ENCODE measurements at regions not wholly inside any gene's neighbourhood (a gene's known extent, or its start where the extent isn't known, plus 50 kb on each side); places are given as distances from the start of the nearest gene placed in this dataset.

DNA sequence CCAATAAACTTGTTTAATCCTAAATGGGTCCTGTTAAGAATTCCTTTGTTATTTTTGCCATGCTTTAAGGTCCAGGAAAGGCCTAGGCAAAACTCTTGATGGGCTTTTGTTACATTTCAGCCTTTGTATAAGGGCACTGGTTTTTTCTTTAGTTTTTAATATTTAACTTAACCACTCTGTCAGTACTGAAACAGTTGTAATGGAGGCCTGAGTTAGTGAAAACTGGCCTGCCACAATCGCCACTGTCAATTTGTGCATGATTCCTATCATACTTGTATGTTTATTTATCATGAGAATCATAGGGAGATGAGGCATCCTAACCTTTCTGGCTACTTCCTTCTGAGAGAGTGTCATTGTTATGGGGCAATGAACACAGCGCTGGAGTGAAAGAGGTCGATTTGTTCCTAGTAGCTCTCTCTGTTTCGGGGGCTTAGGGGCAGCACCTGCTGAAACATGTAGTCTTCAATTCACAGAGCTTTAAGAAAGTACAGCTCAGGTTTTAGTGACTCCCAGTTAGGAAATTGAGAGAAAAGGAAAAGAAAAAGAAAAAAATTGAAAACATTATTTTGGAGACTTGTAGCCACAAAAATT lies 393.8 kb upstream of the FSTL5 start:
- H3K4me3 ChIP-seq, result no peak overlapping the region
- no peaks in the 10 kb centered on the region for H3K9me3 ChIP-seq
- TF ChIP-seq POLR2A (IDR thresholded peaks at IDR 0.05) (no peak), POLR2AphosphoS5 (IDR thresholded peaks at IDR 0.05; ENCODE audit: insufficient read depth in 1 of 2, low read depth in 1 of 2) (no peak)
- TF ChIP-seq, protein P1, sequence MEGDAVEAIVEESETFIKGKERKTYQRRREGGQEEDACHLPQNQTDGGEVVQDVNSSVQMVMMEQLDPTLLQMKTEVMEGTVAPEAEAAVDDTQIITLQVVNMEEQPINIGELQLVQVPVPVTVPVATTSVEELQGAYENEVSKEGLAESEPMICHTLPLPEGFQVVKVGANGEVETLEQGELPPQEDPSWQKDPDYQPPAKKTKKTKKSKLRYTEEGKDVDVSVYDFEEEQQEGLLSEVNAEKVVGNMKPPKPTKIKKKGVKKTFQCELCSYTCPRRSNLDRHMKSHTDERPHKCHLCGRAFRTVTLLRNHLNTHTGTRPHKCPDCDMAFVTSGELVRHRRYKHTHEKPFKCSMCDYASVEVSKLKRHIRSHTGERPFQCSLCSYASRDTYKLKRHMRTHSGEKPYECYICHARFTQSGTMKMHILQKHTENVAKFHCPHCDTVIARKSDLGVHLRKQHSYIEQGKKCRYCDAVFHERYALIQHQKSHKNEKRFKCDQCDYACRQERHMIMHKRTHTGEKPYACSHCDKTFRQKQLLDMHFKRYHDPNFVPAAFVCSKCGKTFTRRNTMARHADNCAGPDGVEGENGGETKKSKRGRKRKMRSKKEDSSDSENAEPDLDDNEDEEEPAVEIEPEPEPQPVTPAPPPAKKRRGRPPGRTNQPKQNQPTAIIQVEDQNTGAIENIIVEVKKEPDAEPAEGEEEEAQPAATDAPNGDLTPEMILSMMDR (IDR thresholded peaks at IDR 0.05), result no peak
- H3K27me3 ChIP-seq, result no peaks in the 10 kb centered on the region
- no peak for DNase-seq (ENCODE audit: extremely low spot score in 2 of 2)
- intact Hi-C loops (cut with DNase I), result no loop called here
- H3K36me3 ChIP-seq, result no peaks in the 10 kb centered on the region
- H3K4me1 ChIP-seq, result no peaks in the 10 kb centered on the region
- no peak overlapping the region for H3K27ac ChIP-seq

DNA sequence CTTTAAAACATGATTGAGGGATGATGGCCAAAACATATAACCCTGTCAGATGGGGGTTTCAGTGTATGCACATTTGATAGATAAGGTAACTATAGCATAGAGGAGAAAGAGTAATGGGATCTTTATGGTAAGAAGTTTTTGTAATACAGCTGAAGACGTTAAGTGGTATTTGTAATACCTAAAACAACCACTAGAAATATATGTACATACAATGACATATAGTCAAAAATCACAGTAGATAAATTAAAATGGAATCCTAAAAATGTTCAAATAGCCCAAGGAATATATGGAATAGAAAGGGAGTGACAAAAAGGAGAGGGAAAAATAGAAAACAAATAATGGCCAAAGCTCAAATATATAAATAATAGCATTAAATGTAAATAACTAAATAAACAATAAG lies 371.3 kb upstream of the FSTL5 start:
- TF ChIP-seq POLR2A (IDR thresholded peaks at IDR 0.05) (no peak), POLR2AphosphoS5 (IDR thresholded peaks at IDR 0.05; ENCODE audit: insufficient read depth in 1 of 2, low read depth in 1 of 2) (no peak)
- TF ChIP-seq, protein P1 (IDR thresholded peaks at IDR 0.05), result no peak
- no peaks in the 10 kb centered on the region for H3K9me3 ChIP-seq
- H3K27me3 ChIP-seq, result no peaks in the 10 kb centered on the region
- intact Hi-C loops (cut with DNase I), result no loop called here
- no peak overlapping the region for H3K4me3 ChIP-seq
- H3K4me1 ChIP-seq, result no peaks in the 10 kb centered on the region
- H3K27ac ChIP-seq, result no peak overlapping the region
- DNase-seq (ENCODE audit: extremely low spot score in 2 of 2), result no peak
- no peaks in the 10 kb centered on the region for H3K36me3 ChIP-seq

DNA sequence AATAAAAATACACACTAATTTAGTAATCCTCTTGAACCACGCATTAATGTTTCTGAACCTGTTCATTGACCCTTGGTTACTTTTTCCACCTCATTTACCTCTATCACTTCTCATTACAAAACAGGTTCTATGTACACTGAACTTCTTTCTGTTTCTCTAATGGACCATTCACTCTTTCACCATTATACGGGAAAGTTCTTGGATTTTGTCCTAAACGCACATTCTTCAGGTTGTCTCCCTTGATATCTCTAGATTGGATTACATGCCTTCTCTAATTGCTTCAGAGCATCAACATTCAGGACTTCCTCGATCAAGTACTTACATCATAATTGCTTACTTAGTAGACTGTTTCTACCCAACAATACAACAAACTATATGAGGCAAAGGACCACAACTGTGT lies 359.4 kb upstream of the FSTL5 start:
- Histone ChIP-seq H3K4me3 (no peak overlapping the region), H3K27me3 (no peaks in the 10 kb centered on the region), H3K27ac (no peak overlapping the region), H3K4me1 (no peaks in the 10 kb centered on the region), H3K9me3 (no peaks in the 10 kb centered on the region), H3K36me3 (no peaks in the 10 kb centered on the region)
- TF ChIP-seq, protein P1 (IDR thresholded peaks at IDR 0.05), result no peak
- TF ChIP-seq POLR2A (IDR thresholded peaks at IDR 0.05) (no peak), POLR2AphosphoS5 (IDR thresholded peaks at IDR 0.05; ENCODE audit: insufficient read depth in 1 of 2, low read depth in 1 of 2) (no peak)
- no peak for DNase-seq (ENCODE audit: extremely low spot score in 2 of 2)
- intact Hi-C loops (cut with DNase I), result no loop called here

DNA sequence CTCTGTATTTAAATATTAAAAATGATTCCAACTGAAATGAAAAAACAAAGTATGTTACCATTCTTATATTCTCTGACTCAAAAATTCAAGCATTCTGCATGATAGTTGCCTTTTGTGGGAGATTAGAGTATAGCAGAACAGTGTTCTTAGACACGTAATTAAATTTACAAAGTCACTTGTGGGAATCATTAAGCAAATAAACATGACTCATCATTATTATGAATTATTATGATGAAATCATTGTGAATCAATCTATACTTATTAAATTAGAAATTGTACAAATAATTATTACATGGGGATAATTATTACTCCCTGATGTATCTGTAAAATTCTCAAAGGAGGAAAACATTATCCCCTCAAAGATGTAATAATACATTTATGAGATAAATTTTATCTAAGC lies 358.9 kb upstream of the FSTL5 start:
- H3K27me3 ChIP-seq, result no peaks in the 10 kb centered on the region
- TF ChIP-seq, protein P1 (IDR thresholded peaks at IDR 0.05), result no peak
- TF ChIP-seq POLR2A (IDR thresholded peaks at IDR 0.05), result no peak
- no peak for TF ChIP-seq POLR2AphosphoS5 (IDR thresholded peaks at IDR 0.05; ENCODE audit: insufficient read depth in 1 of 2, low read depth in 1 of 2)
- no peaks in the 10 kb centered on the region for H3K4me1 ChIP-seq
- no peaks in the 10 kb centered on the region for H3K9me3 ChIP-seq
- H3K27ac ChIP-seq, result no peak overlapping the region
- intact Hi-C loops (cut with DNase I), result no loop called here
- no peak for DNase-seq (ENCODE audit: extremely low spot score in 2 of 2)
- H3K36me3 ChIP-seq, result no peaks in the 10 kb centered on the region
- H3K4me3 ChIP-seq, result no peak overlapping the region

DNA sequence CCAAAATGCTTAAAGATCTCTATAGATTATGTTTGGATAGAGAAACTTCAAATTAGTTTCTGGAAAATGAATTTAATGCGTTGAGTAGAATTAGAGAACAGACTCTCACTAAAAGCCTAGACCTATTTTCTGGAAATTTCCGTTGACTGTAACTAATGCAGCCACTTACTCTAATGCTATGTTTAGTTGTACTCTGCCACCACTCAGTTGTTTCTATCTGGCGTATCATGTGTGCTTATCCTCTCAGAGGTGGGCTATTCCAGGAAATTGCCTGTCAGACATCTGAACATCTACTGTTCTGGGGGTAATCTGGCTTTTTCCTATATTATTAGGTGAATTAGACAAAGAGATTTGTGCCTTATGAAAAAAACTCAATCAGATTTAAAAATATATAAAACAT lies 347.1 kb upstream of the FSTL5 start:
- intact Hi-C loops (cut with DNase I), result no loop called here
- no peaks in the 10 kb centered on the region for H3K27me3 ChIP-seq
- no peaks in the 10 kb centered on the region for H3K36me3 ChIP-seq
- H3K27ac ChIP-seq, result no peak overlapping the region
- no peaks in the 10 kb centered on the region for H3K4me1 ChIP-seq
- no peak for DNase-seq (ENCODE audit: extremely low spot score in 2 of 2)
- TF ChIP-seq, protein P1 (IDR thresholded peaks at IDR 0.05), result no peak
- no peak for TF ChIP-seq POLR2A (IDR thresholded peaks at IDR 0.05)
- no peak for TF ChIP-seq POLR2AphosphoS5 (IDR thresholded peaks at IDR 0.05; ENCODE audit: insufficient read depth in 1 of 2, low read depth in 1 of 2)
- H3K9me3 ChIP-seq, result no peaks in the 10 kb centered on the region
- H3K4me3 ChIP-seq, result no peak overlapping the region

Measured in vagina (tissue), 2 donors.